ENCODE measurements at regions not wholly inside any gene's neighbourhood (a gene's known extent, or its start where the extent isn't known, plus 50 kb on each side); places are given as distances from the start of the nearest gene placed in this dataset.

GRCh38 chr5:133681896-133682295 lies 69.6 kb upstream of the FSTL4 start:
- DNase-seq, result no peak

GRCh38 chr5:133680830-133681565 lies 68.7 kb upstream of the FSTL4 start:
- no peak for DNase-seq

GRCh38 chr5:133679534-133679933 lies 67.2 kb upstream of the FSTL4 start:
- no peak for DNase-seq

GRCh38 chr5:133675376-133676154 lies 63.2 kb upstream of the FSTL4 start:
- DNase-seq, result no peak

- DNase-seq, result no peak
Measured at GRCh38 chr5:133670336-133670735, 58.0 kb upstream of the FSTL4 start.

GRCh38 chr5:133669472-133669871 lies 57.1 kb upstream of the FSTL4 start:
- DNase-seq, result no peak

- DNase-seq, result no peak
Measured at GRCh38 chr5:133668458-133668857, 56.1 kb upstream of the FSTL4 start.

GRCh38 chr5:133667217-133667616 lies 54.9 kb upstream of the FSTL4 start:
- DNase-seq, result no peak

- no peak for DNase-seq
Measured at GRCh38 chr5:133665571-133665970, 53.2 kb upstream of the FSTL4 start.

- DNase-seq, result no peak
Measured at GRCh38 chr5:133664422-133664821, 52.1 kb upstream of the FSTL4 start.

- no peak for DNase-seq
Measured at GRCh38 chr5:133663397-133664054, 51.2 kb upstream of the FSTL4 start.

- no peak for DNase-seq
Measured at GRCh38 chr5:133662578-133662977, 50.2 kb upstream of the FSTL4 start.
